ENCODE measurements at regions not wholly inside any gene's neighbourhood (a gene's known extent, or its start where the extent isn't known, plus 50 kb on each side); places are given as distances from the start of the nearest gene placed in this dataset.
"Not testable (repeated sequence)": the region's sequence is repeated elsewhere in the genome, so short reads cannot be mapped to it uniquely, and the experiment has no call there.

DNA sequence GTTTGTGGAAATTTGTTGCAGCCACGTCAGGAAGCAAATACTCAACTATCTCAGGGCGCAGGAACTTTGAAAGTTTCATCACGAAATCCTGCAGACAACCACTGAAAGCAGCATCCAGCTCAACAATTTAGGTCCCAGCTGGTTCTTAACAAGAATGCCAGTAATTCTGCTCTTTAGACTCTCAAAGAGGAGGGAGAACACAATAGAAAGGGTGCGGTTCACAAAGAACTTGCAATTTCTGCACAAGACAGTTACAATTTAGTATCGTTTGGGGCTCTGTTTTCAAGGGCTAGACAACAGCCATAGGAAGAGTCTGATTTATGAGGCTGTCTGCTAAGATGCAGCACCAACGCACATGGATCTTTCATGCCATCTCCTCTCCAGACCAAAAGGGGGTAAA is 223.1 kb downstream of the FGFR2 start:
- Mint-ChIP-seq H3K36me3 (no peaks in the 10 kb centered on the region), H3K9me3 (no peaks in the 10 kb centered on the region), H3K27me3 (no peaks in the 10 kb centered on the region), H3K4me1 (no peaks in the 10 kb centered on the region), H3K4me3 (no peak overlapping the region), H3K27ac (no peak overlapping the region)

DNA sequence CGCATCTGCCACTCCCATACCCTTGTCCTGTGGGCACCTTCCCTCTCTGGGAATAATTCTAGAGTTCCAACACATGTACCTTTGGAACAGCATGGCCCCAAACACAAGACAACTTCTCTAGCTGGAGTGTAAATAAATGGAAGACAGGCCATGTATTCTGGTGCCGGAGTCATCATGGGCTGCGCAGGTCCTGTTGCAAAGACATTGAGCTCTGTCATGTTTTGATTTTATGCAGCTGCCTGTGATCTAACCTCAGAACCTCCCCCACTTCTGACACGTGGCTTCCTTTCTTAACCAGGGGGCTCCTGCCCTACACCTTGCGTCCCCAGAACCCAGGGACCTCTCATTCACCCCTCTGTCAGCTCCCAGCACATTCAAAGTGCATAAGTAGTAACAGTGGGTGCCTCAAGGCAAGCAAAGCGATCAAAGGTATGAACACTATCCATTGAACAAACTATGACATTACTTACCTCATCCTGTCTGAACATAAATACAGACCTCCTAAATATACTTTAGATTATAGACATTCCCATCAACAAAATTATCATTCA is 219.9 kb downstream of the FGFR2 start:
- H3K4me1 Mint-ChIP-seq, result no peaks in the 10 kb centered on the region
- H3K4me3 Mint-ChIP-seq, result no peak overlapping the region
- peaks cover 1% of the 10 kb centered on the region for H3K27me3 Mint-ChIP-seq
- H3K9me3 Mint-ChIP-seq, result no peaks in the 10 kb centered on the region
- peaks cover 1% of the 10 kb centered on the region for H3K36me3 Mint-ChIP-seq
- H3K27ac Mint-ChIP-seq, result no peak overlapping the region

GRCh38 chr10:121379013-121379412 is 219.2 kb downstream of the FGFR2 start:
- H3K4me3 Mint-ChIP-seq, result no peak overlapping the region

GRCh38 chr10:121380211-121380610 is 218.0 kb downstream of the FGFR2 start:
- Mint-ChIP-seq H3K4me3 (no peak overlapping the region), H3K27ac (no peak overlapping the region), H3K36me3 (peaks cover 1% of the 10 kb centered on the region), H3K27me3 (peaks cover 1% of the 10 kb centered on the region), H3K9me3 (no peaks in the 10 kb centered on the region), H3K4me1 (no peaks in the 10 kb centered on the region)

More at GRCh38 chr10:121379013-121379412, 219.2 kb downstream of the FGFR2 start:
- peaks cover 1% of the 10 kb centered on the region for H3K27me3 Mint-ChIP-seq
- H3K27ac Mint-ChIP-seq, result no peak overlapping the region
- no peaks in the 10 kb centered on the region for H3K9me3 Mint-ChIP-seq
- peaks cover 1% of the 10 kb centered on the region for H3K36me3 Mint-ChIP-seq
- H3K4me1 Mint-ChIP-seq, result no peaks in the 10 kb centered on the region

- not testable (repeated sequence) for H3K4me3 Mint-ChIP-seq, H3K9me3 Mint-ChIP-seq, H3K27ac Mint-ChIP-seq, H3K4me1 Mint-ChIP-seq, H3K27me3 Mint-ChIP-seq, H3K36me3 Mint-ChIP-seq
Measured at GRCh38 chr10:121382029-121382520, 216.2 kb downstream of the FGFR2 start.

DNA sequence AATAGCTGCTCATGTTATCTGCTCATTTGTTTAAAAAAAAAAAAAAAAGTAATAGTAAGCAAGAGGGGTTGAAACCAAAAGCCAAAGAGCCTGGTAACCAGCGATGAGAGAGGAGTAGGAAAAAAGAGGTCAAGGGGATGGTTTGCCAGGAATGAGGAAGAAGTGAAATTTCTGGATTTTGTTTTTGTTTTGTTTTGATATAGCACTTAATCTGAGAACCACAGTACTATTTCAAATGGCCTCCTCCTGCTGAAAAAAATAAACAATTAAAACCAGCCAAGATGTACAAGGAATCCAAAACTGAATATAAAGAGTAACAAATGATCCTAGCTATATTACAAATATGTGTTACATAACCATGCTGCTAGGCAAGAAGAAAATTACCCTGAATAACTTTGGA is 213.1 kb downstream of the FGFR2 start:
- Mint-ChIP-seq H3K4me3 (no peak overlapping the region), H3K27ac (no peak overlapping the region), H3K9me3 (no peaks in the 10 kb centered on the region)

GRCh38 chr10:121392657-121393056 is 205.6 kb downstream of the FGFR2 start:
- no peak overlapping the region for H3K27ac Mint-ChIP-seq
- H3K36me3 Mint-ChIP-seq, result no peaks in the 10 kb centered on the region
- H3K4me1 Mint-ChIP-seq, result no peaks in the 10 kb centered on the region
- peaks cover 11% of the 10 kb centered on the region for H3K9me3 Mint-ChIP-seq
- H3K27me3 Mint-ChIP-seq, result peaks cover 5% of the 10 kb centered on the region
- H3K4me3 Mint-ChIP-seq, result no peak overlapping the region

More for the DNA sequence above, 213.1 kb downstream of the FGFR2 start:
- Mint-ChIP-seq H3K27me3 (peaks cover 1% of the 10 kb centered on the region), H3K4me1 (no peaks in the 10 kb centered on the region), H3K36me3 (peaks cover 1% of the 10 kb centered on the region)

DNA sequence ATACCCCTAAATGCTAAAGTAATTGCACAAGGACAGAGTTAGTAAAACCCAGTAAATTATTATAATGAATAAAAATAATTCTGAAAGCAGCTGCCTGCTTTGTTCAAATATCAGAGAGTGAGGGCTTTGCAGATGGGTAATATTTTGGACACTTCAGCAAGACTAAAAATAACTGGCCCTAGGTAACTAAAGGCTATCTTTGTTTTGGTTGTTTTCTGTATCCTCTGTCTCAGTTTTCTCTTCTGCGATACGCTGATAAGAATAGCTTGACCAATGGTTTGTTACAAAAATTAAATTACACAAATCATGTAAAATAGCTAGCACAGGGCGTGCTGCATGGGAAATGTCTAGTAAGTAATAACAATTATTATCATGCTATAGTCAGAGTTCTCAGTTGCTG is 204.7 kb downstream of the FGFR2 start:
- Mint-ChIP-seq H3K36me3 (no peaks in the 10 kb centered on the region), H3K9me3 (peaks cover 11% of the 10 kb centered on the region), H3K4me3 (no peak overlapping the region), H3K27ac (no peak overlapping the region), H3K27me3 (peaks cover 5% of the 10 kb centered on the region), H3K4me1 (no peaks in the 10 kb centered on the region)

- not testable (repeated sequence) for H3K36me3 Mint-ChIP-seq, H3K4me3 Mint-ChIP-seq, H3K27me3 Mint-ChIP-seq, H3K4me1 Mint-ChIP-seq, H3K9me3 Mint-ChIP-seq, H3K27ac Mint-ChIP-seq
Measured at GRCh38 chr10:121400507-121400906, 197.7 kb downstream of the FGFR2 start.

- Mint-ChIP-seq H3K27ac (no peak overlapping the region), H3K36me3 (no peaks in the 10 kb centered on the region), H3K27me3 (no peaks in the 10 kb centered on the region), H3K9me3 (no peaks in the 10 kb centered on the region), H3K4me3 (no peak overlapping the region), H3K4me1 (no peaks in the 10 kb centered on the region)
Measured at GRCh38 chr10:121403527-121403926, 194.7 kb downstream of the FGFR2 start.

DNA sequence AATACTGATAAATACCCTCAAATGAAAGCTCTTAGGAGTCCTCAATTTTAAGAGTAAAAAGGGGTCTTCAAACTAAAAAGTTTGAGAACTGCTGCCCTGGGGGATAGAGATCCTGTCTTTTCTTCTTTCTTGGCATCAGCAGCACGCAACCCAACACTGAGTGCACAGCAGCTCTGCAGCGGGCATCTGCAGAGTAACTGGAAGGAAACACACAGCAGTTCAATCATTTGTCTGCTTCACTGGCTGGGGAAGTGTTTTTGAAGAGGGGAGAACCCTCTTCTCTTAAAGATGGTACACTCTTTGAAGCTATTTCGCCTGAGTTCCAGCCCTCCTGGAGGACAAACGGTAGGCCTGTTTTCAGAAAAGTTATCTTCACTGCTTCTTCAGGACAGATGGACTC is 193.6 kb downstream of the FGFR2 start:
- H3K9me3 Mint-ChIP-seq, result no peaks in the 10 kb centered on the region
- H3K4me1 Mint-ChIP-seq, result no peaks in the 10 kb centered on the region
- no peaks in the 10 kb centered on the region for H3K36me3 Mint-ChIP-seq
- no peaks in the 10 kb centered on the region for H3K27me3 Mint-ChIP-seq
- no peak overlapping the region for H3K4me3 Mint-ChIP-seq
- H3K27ac Mint-ChIP-seq, result no peak overlapping the region

GRCh38 chr10:121405096-121405495 is 193.1 kb downstream of the FGFR2 start:
- H3K9me3 Mint-ChIP-seq, result no peaks in the 10 kb centered on the region
- no peaks in the 10 kb centered on the region for H3K36me3 Mint-ChIP-seq
- H3K4me1 Mint-ChIP-seq, result no peaks in the 10 kb centered on the region
- no peak overlapping the region for H3K4me3 Mint-ChIP-seq
- H3K27me3 Mint-ChIP-seq, result no peaks in the 10 kb centered on the region
- H3K27ac Mint-ChIP-seq, result no peak overlapping the region

- no peaks in the 10 kb centered on the region for H3K27me3 Mint-ChIP-seq
- no peak overlapping the region for H3K27ac Mint-ChIP-seq
- no peaks in the 10 kb centered on the region for H3K9me3 Mint-ChIP-seq
- H3K4me3 Mint-ChIP-seq, result no peak overlapping the region
- H3K4me1 Mint-ChIP-seq, result no peaks in the 10 kb centered on the region
- no peaks in the 10 kb centered on the region for H3K36me3 Mint-ChIP-seq
Measured at GRCh38 chr10:121405549-121405948, 192.7 kb downstream of the FGFR2 start.

DNA sequence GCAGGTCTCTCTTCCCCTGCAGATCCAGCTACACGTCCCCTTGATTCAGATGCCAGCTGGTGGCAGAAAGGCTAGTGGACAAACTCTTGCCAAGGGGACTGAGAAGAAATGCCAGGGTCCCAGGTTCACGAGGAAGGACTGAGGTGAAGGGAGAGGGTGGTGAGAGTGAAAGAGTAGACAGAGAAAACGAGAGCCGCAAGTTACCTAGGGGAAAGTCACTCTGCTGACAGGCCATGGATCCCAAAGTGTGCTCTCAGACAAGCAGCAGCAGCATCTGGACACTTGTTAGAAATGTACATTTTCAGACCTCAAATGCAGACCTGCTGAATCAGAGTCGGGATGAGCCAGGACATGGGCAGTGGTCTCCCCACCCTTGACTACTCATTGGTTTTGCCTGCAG is 192.3 kb downstream of the FGFR2 start:
- Mint-ChIP-seq H3K9me3 (no peaks in the 10 kb centered on the region), H3K4me1 (no peaks in the 10 kb centered on the region), H3K27me3 (no peaks in the 10 kb centered on the region), H3K4me3 (no peak overlapping the region), H3K36me3 (no peaks in the 10 kb centered on the region), H3K27ac (no peak overlapping the region)

DNA sequence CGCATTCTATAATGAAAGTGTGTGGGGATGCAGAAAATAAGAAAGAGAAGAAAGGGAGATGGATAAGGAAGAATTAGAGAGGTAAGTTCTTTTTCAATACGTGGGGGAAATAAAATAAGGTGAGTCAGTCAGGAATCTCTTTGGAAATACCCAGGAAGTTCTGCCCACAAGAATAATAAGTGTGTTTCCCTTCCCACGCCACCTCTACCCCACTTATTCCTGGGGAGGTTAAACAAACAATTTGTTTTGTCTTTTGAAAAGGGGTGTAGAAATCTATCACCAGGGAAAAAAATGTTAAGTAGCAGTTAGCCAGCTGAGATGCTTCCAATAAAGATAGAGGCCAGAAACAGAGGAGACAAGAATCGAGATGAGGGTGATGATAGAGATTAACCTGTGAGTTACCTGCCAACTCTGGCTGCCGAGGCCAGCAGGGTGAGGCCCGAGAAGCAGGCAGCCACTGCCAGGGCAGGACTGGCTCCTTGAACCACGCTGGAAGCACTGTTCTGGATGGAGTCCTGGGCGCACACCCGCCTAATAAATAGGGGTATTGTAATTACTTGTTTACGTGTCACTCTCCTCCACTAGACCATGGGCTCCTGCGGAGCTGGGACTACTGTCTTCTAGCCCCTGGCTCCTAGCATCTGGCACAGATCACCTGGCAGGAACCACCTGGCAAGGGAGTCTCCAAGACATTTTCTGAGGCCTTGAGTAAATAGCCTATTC is 191.3 kb downstream of the FGFR2 start:
- no peak overlapping the region for H3K27ac Mint-ChIP-seq
- H3K9me3 Mint-ChIP-seq, result no peaks in the 10 kb centered on the region

DNA sequence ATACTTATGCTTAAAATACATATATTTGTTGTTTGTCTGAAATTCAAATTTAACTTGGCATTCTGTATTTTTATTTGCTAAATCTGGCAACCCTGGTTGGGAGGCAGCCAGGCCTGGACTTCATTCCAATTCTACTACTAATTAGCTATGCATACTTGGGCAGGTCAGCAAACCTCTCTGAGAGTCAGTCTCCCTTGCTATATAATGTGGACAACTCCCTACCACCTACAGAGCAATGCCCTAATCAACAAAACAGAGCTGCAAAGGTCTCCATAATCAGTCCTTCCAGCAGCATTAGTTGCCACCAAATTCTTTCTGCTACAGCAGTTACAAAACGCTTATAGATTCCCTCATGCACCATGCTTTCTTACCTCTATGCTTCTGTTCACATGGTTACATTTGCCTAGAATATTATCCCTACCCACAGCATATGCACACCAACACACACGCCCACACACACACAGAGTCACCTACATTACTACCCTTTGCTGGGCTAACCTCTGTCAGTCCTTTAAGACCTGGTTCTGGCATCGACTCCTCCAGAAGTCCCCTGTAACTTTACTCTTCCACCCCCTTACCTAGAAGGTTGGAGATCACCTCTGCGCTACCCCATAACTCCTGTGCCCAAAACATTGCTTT is 188.7 kb downstream of the FGFR2 start:
- H3K9me3 Mint-ChIP-seq, result no peaks in the 10 kb centered on the region

More for the DNA sequence above, 191.3 kb downstream of the FGFR2 start:
- no peak overlapping the region for H3K4me3 Mint-ChIP-seq
- H3K27me3 Mint-ChIP-seq, result no peaks in the 10 kb centered on the region
- no peaks in the 10 kb centered on the region for H3K4me1 Mint-ChIP-seq
- no peaks in the 10 kb centered on the region for H3K36me3 Mint-ChIP-seq

More for the DNA sequence above, 188.7 kb downstream of the FGFR2 start:
- Mint-ChIP-seq H3K27me3 (no peaks in the 10 kb centered on the region), H3K4me1 (no peaks in the 10 kb centered on the region), H3K4me3 (no peak overlapping the region), H3K27ac (no peak overlapping the region), H3K36me3 (no peaks in the 10 kb centered on the region)

All from activated naive CD4-positive, alpha-beta T cell treated with anti-CD3 and anti-CD28 coated beads, Interleukin-2, amount 50 U/mL, for 24 hours (primary cell).